HEK293T (cell line): ENCODE measurements at regions not wholly inside any gene's neighbourhood (a gene's known extent, or its start where the extent isn't known, plus 50 kb on each side); places are given as distances from the start of the nearest gene placed in this dataset.

Experiments used
- CTCF ChIA-PET: fragments of 350-600 bp; formaldehyde crosslinking; extraction: SDS; loops from one replicate; lab custom pipeline; 2021; ENCODE audit warnings: antibody characterized with exemption, inconsistent platforms; lab: Yijun Ruan, JAX
- POLR2A ChIA-PET: fragments of 350-600 bp; formaldehyde crosslinking; extraction: SDS; loops from one replicate; lab custom pipeline; 2020; ENCODE audit warnings: antibody characterized with exemption, inconsistent platforms; lab: Yijun Ruan, JAX
- DNase-seq: peaks from one replicate; pipeline ENCODE4 v3.0.0; 2012; ENCODE audit warnings: mixed read lengths; ENCODE audit errors: extremely low spot score
- ARNT ChIP-seq: fragments of 450-650 bp; IDR thresholded peaks from 2 replicates; pipeline ENCODE4 v1.6.1; 2017; ENCODE audit warnings: mild to moderate bottlenecking
- BHLHE40 ChIP-seq: fragments of 450-650 bp; IDR thresholded peaks from 2 replicates; pipeline ENCODE4 v1.6.1; 2016; ENCODE audit warnings: mild to moderate bottlenecking, moderate library complexity, borderline replicate concordance
- CTBP1 ChIP-seq: fragments of 450-650 bp; IDR thresholded peaks from 2 replicates; pipeline ENCODE4 v1.6.1; 2016; ENCODE audit warnings: borderline replicate concordance
- ELF4 ChIP-seq: fragments of 450-650 bp; IDR thresholded peaks from 2 replicates; pipeline ENCODE4 v1.6.1; 2017; ENCODE audit warnings: antibody characterized with exemption
- FOXA1 ChIP-seq: fragments of 450-650 bp; IDR thresholded peaks from 2 replicates; pipeline ENCODE4 v1.6.1; 2016; ENCODE audit warnings: mild to moderate bottlenecking
- FOXK2 ChIP-seq: fragments of 450-650 bp; IDR thresholded peaks from 2 replicates; pipeline ENCODE4 v1.6.1; 2016; ENCODE audit warnings: mild to moderate bottlenecking
- FOXM1 ChIP-seq: fragments of 450-650 bp; IDR thresholded peaks from 2 replicates; pipeline ENCODE4 v1.6.1; 2017; ENCODE audit warnings: mild to moderate bottlenecking, borderline replicate concordance
- HDGF ChIP-seq: fragments of 450-650 bp; IDR thresholded peaks from 2 replicates; pipeline ENCODE4 v1.6.1; 2017; ENCODE audit warnings: antibody characterized with exemption, borderline replicate concordance
- L3MBTL2 ChIP-seq: fragments of 450-650 bp; conservative IDR thresholded peaks from 2 replicates; pipeline ENCODE4 v1.6.1; 2016; ENCODE audit warnings: mild to moderate bottlenecking
- LEF1 ChIP-seq: fragments of 450-650 bp; IDR thresholded peaks from 2 replicates; pipeline ENCODE4 v1.6.1; 2017; ENCODE audit warnings: mild to moderate bottlenecking, borderline replicate concordance
- NFRKB ChIP-seq: fragments of 450-650 bp; IDR thresholded peaks from 2 replicates; pipeline ENCODE4 v1.6.1; 2016; ENCODE audit warnings: mild to moderate bottlenecking, moderate library complexity
- SP1 ChIP-seq: fragments of 450-650 bp; IDR thresholded peaks from 2 replicates; pipeline ENCODE4 v1.6.1; 2017
- SUZ12 ChIP-seq: fragments of 450-650 bp; IDR thresholded peaks from 2 replicates; pipeline ENCODE4 v1.6.1; 2016; ENCODE audit warnings: mild to moderate bottlenecking
- TARDBP ChIP-seq: fragments of 450-650 bp; IDR thresholded peaks from 2 replicates; pipeline ENCODE4 v1.6.1; 2016
- ZNF384 ChIP-seq: fragments of 450-650 bp; IDR thresholded peaks from 2 replicates; pipeline ENCODE4 v1.6.1; 2016
- TF ChIP-seq, protein P1 (sequence below): fragments of 450-650 bp; IDR thresholded peaks from 2 replicates; pipeline ENCODE4 v1.6.1; 2016

DNA sequence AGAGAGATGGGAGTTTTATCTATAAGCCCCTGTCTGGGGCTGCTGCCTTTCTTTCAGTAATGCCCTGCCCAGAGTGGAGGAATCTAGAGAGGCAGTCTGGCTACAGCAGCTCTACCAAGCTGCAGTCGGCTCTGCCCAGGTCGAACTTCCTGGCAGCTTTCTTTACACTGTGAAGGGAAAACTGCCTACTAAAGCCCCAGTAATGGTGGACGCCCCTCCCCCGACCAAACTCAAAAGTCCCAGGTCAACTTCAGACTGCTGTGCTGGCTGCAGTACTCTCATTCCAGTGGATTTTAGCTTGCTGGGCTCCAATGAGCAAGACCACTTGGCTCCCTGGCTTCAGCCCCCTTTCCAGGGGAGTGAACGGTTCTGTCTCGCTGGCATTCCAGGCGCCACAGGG, 65.9 kb upstream of the RARB start:
- TF ChIP-seq HDGF (no peak), ARNT (no peak), ELF4 (no peak), L3MBTL2 (no peak), ZNF384 (no peak), CTBP1 (no peak), FOXA1 (no peak), TARDBP (no peak), FOXK2 (no peak), BHLHE40 (no peak), FOXM1 (no peak), SUZ12 (no peak), LEF1 (no peak)
- TF ChIP-seq, protein P1, sequence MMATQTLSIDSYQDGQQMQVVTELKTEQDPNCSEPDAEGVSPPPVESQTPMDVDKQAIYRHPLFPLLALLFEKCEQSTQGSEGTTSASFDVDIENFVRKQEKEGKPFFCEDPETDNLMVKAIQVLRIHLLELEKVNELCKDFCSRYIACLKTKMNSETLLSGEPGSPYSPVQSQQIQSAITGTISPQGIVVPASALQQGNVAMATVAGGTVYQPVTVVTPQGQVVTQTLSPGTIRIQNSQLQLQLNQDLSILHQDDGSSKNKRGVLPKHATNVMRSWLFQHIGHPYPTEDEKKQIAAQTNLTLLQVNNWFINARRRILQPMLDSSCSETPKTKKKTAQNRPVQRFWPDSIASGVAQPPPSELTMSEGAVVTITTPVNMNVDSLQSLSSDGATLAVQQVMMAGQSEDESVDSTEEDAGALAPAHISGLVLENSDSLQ, result no peak
- DNase-seq, result no peak
- ChIA-PET POLR2A (no interaction called here), CTCF (no interaction called here)

DNA sequence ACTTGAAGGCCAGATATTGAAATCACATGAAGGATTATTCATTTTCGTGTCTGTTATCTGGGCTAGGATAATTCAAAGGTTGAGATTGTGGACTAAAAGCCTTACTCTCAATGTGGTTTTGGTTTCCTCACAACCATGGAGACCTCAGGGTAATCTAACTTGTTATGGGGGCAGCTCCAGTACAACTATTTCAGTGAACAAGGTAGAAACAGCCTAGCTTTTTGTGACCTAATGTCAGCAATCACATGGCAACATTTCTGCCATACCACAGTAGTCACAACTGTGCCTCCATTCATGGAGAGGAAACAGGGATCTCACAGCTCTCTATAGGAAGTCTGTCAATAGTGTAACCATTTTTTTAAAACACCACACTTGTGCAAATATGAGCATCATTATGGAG, 62.4 kb upstream of the RARB start:
- TF ChIP-seq NFRKB, result no peak
- TF ChIP-seq, protein P1, result no peak
- TF ChIP-seq FOXM1, result no peak
- no peak for TF ChIP-seq TARDBP
- no peak for TF ChIP-seq FOXA1
- TF ChIP-seq CTBP1, result no peak
- no peak for TF ChIP-seq ZNF384
- no peak for TF ChIP-seq L3MBTL2
- ChIA-PET POLR2A (no interaction called here), CTCF (no interaction called here)
- no peak for DNase-seq

- DNase-seq, result no peak
- POLR2A ChIA-PET, result no interaction called here
- no peak for TF ChIP-seq FOXA1
- no peak for TF ChIP-seq ELF4
- no peak for TF ChIP-seq ZNF384
- no peak for TF ChIP-seq FOXM1
- no peak for TF ChIP-seq CTBP1
- TF ChIP-seq LEF1, result no peak
- TF ChIP-seq, protein P1, result no peak
- no peak for TF ChIP-seq L3MBTL2
- CTCF ChIA-PET, result no interaction called here
Observed at GRCh38 chr3:25367025-25367424, 61.0 kb upstream of the RARB start.

- no peak for DNase-seq
- TF ChIP-seq L3MBTL2 (no peak), HDGF (no peak), SUZ12 (no peak), FOXK2 (no peak), FOXA1 (no peak), CTBP1 (no peak), NFRKB (no peak), ZNF384 (no peak), FOXM1 (no peak), LEF1 (no peak), TARDBP (no peak), ARNT (no peak), ELF4 (no peak)
- TF ChIP-seq, protein P1, result no peak
- CTCF ChIA-PET, result interaction anchor here (0.6 kb wide), 1 partner anchor 230 kb away, joined by 5 read pairs; no protein-coding TSS in a partner anchor
- POLR2A ChIA-PET, result no interaction called here
Observed at GRCh38 chr3:25372167-25372566, 55.9 kb upstream of the RARB start.

DNA sequence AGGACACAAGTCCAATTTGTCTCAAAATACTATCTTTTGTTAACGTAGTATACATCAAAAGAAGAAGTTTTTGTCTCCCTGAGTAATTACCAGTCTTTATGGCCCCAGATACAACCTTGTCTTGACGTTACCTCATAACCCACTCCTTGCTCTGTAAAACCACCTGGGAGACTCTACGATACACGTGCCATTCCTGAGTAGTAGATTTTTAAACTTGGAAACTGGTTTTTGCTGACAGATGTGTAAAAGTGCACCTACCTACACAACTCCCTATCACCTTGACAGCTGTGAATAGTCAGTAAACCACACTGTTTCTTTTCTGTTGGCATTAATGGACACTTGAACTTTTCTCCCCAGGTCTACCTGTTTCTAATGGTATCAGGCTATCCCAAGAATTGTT, 51.7 kb upstream of the RARB start:
- no peak for DNase-seq
- ChIA-PET POLR2A (no interaction called here), CTCF (no interaction called here)
- TF ChIP-seq LEF1 (no peak), ARNT (no peak), FOXA1 (no peak), L3MBTL2 (no peak), SUZ12 (no peak), BHLHE40 (no peak), NFRKB (no peak), CTBP1 (no peak), ZNF384 (no peak), FOXM1 (no peak)

- TF ChIP-seq ZNF384 (no peak), SP1 (no peak), FOXK2 (no peak), NFRKB (no peak)
Observed at GRCh38 chr3:25377042-25377441, 51.0 kb upstream of the RARB start.

More at GRCh38 chr3:25377042-25377441, 51.0 kb upstream of the RARB start:
- ChIA-PET CTCF (no interaction called here), POLR2A (no interaction called here)
- DNase-seq, result no peak
